ENCODE measurements at regions not wholly inside any gene's neighbourhood (a gene's known extent, or its start where the extent isn't known, plus 50 kb on each side); places are given as distances from the start of the nearest gene placed in this dataset.

DNA sequence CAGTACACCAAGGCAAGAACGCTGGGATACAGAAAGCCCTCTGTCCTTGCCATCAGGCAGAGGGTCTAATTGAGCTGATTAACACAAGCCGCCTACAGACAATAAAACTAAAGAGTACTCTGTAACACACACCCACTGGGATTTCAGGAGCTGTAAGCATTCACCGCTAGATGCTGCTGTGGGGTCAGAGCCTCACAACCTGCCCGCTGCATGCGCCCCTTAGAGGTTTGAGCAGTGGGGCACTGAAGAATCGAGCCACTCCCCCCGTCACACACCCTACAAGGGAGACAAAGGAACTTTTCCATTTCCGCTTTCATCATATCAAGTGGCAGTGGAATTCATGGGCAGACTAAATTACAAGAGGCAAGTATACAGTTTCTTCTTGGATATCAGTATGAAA, 1080.6 kb downstream of the PCDH17 start:
- TF ChIP-seq, protein P1, sequence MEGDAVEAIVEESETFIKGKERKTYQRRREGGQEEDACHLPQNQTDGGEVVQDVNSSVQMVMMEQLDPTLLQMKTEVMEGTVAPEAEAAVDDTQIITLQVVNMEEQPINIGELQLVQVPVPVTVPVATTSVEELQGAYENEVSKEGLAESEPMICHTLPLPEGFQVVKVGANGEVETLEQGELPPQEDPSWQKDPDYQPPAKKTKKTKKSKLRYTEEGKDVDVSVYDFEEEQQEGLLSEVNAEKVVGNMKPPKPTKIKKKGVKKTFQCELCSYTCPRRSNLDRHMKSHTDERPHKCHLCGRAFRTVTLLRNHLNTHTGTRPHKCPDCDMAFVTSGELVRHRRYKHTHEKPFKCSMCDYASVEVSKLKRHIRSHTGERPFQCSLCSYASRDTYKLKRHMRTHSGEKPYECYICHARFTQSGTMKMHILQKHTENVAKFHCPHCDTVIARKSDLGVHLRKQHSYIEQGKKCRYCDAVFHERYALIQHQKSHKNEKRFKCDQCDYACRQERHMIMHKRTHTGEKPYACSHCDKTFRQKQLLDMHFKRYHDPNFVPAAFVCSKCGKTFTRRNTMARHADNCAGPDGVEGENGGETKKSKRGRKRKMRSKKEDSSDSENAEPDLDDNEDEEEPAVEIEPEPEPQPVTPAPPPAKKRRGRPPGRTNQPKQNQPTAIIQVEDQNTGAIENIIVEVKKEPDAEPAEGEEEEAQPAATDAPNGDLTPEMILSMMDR (conservative IDR thresholded peaks at IDR 0.05 in 1 of 2, IDR thresholded peaks at IDR 0.05 in 1 of 2; ENCODE audit: extremely low read depth in 1 of 2, insufficient read depth in 1 of 2, low read depth in 1 of 2, low read length in 2 of 2), result no peak
- TF ChIP-seq EZH2 (IDR thresholded peaks at IDR 0.05; ENCODE audit: borderline replicate concordance, low read length), result no peak

Measured in mammary epithelial cell (primary cell).